ENCODE measurements at regions not wholly inside any gene's neighbourhood (a gene's known extent, or its start where the extent isn't known, plus 50 kb on each side); places are given as distances from the start of the nearest gene placed in this dataset.

- no TSS peak for BruUV-seq (replicated peaks)
- in situ Hi-C loops (cut with HindIII; ENCODE audit: extremely low pct_ligation_motif_present, low pct_unique_long_range_greater_than_20kb): no loop called here
- POLR2A ChIA-PET: no interaction called here
- no peak overlapping the region for H3K9ac ChIP-seq (ENCODE audit: insufficient read depth, low read depth, low read length)
- no peak overlapping the region for H2AFZ ChIP-seq (ENCODE audit: low read length)
- 38% methylated on average over 2 of the region's 3 CpGs for WGBS (ENCODE audit: low lambda C conversion rate)
- ATAC-seq: no peak
- H3K36me3 ChIP-seq (replicated peaks in 1 of 2; ENCODE audit: control insufficient read depth in 1 of 2, insufficient read depth in 2 of 2, low read length in 2 of 2): no peaks in the 10 kb centered on the region
- FAIRE-seq: no peak
- H3K27me3 ChIP-seq (ENCODE audit: control insufficient read depth in 1 of 2, insufficient read depth in 2 of 2, low read length in 2 of 2): no peaks in the 10 kb centered on the region; a peak in 1 of 5 replicates
- intact Hi-C loops (cut with micrococcal nuclease; ENCODE audit: unreplicated experiment): no loop called here
- no peak for TF ChIP-seq PLRG1 (conservative IDR thresholded peaks at IDR 0.05)
- CTCF ChIA-PET (ENCODE audit: low intra/inter-chr PET ratio, low total read pairs): no interaction called here
- DNase-seq (ENCODE audit: low spot score): no peak
- no peak overlapping the region for H3K4me2 ChIP-seq (ENCODE audit: low read depth, low read length)
- no peak overlapping the region for H3K27ac ChIP-seq (ENCODE audit: extremely low read length, insufficient read depth, low read length)
- no peaks in the 10 kb centered on the region for H3K4me1 ChIP-seq (ENCODE audit: insufficient read depth, low read length)
- H3K9me3 ChIP-seq (ENCODE audit: low read length): no peaks in the 10 kb centered on the region
- no peaks in the 10 kb centered on the region for H4K20me1 ChIP-seq (ENCODE audit: insufficient read depth, low read length)
- H3K79me2 ChIP-seq (ENCODE audit: insufficient read depth, low read length): no peaks in the 10 kb centered on the region
- H3K4me3 ChIP-seq (replicated peaks in 1 of 3; ENCODE audit: insufficient read depth in 1 of 3, low read depth in 2 of 3, low read length in 3 of 3): no peak overlapping the region
These were observed 623.1 kb upstream of the HS6ST1 start for GRCh38 chr2:128941751-128942150.

GRCh38 chr2:128949360-128949759 lies 630.7 kb upstream of the HS6ST1 start:
- Histone ChIP-seq H3K4me2 (ENCODE audit: low read depth, low read length) (no peak overlapping the region), H3K9me3 (ENCODE audit: low read length) (peaks cover 5% of the 10 kb centered on the region; the same call in 1 of the 2 replicates), H3K36me3 (replicated peaks in 1 of 2; ENCODE audit: control insufficient read depth in 1 of 2, insufficient read depth in 2 of 2, low read length in 2 of 2) (no peaks in the 10 kb centered on the region), H3K79me2 (ENCODE audit: insufficient read depth, low read length) (no peaks in the 10 kb centered on the region), H2AFZ (ENCODE audit: low read length) (no peak overlapping the region), H3K4me1 (ENCODE audit: insufficient read depth, low read length) (no peaks in the 10 kb centered on the region), H4K20me1 (ENCODE audit: insufficient read depth, low read length) (no peaks in the 10 kb centered on the region), H3K27ac (ENCODE audit: extremely low read length, insufficient read depth, low read length) (no peak overlapping the region), H3K9ac (ENCODE audit: insufficient read depth, low read depth, low read length) (no peak overlapping the region), H3K27me3 (ENCODE audit: control insufficient read depth in 1 of 2, insufficient read depth in 2 of 2, low read length in 2 of 2) (peaks cover 0 to 25% of the 10 kb centered on the region in 2 experiments; a peak in 2 of 5 replicates), H3K4me3 (replicated peaks in 1 of 3; ENCODE audit: insufficient read depth in 1 of 3, low read depth in 2 of 3, low read length in 3 of 3) (no peak overlapping the region)
- intact Hi-C loops (cut with micrococcal nuclease; ENCODE audit: unreplicated experiment): no loop called here
- BruUV-seq (replicated peaks): no TSS peak
- WGBS (ENCODE audit: low lambda C conversion rate): 71% methylated on average over 5 of the region's 5 CpGs
- in situ Hi-C loops (cut with HindIII; ENCODE audit: extremely low pct_ligation_motif_present, low pct_unique_long_range_greater_than_20kb): no loop called here
- ATAC-seq (no peak), FAIRE-seq (no peak), DNase-seq (ENCODE audit: low spot score) (no peak)
- ChIA-PET CTCF (ENCODE audit: low intra/inter-chr PET ratio, low total read pairs) (no interaction called here), POLR2A (no interaction called here)
- TF ChIP-seq NFAT5 (CRISPR knock-in tag; IDR thresholded peaks at IDR 0.05): no peak
- TF ChIP-seq ZNF576 (CRISPR knock-in tag; IDR thresholded peaks at IDR 0.05): no peak
- TF ChIP-seq KLF6 (CRISPR knock-in tag; IDR thresholded peaks at IDR 0.05): no peak
- no peak for TF ChIP-seq RBM39 (IDR thresholded peaks at IDR 0.05; ENCODE audit: low read depth, low read length, poor library complexity, severe bottlenecking)
- no peak for TF ChIP-seq ZFX (CRISPR knock-in tag; IDR thresholded peaks at IDR 0.05; ENCODE audit: low read depth)
- no peak for TF ChIP-seq DBP (CRISPR knock-in tag; IDR thresholded peaks at IDR 0.05; ENCODE audit: not compliant biosample characterization)
- no peak for TF ChIP-seq SMYD3 (CRISPR knock-in tag; IDR thresholded peaks at IDR 0.05)
- TF ChIP-seq CREM (IDR thresholded peaks at IDR 0.05): no peak
- no peak for TF ChIP-seq CREM (CRISPR knock-in tag; IDR thresholded peaks at IDR 0.05)
- no peak for TF ChIP-seq HMG20B (CRISPR knock-in tag; conservative IDR thresholded peaks at IDR 0.05)
- TF ChIP-seq THRA (CRISPR knock-in tag; IDR thresholded peaks at IDR 0.05; ENCODE audit: borderline replicate concordance): no peak
- TF ChIP-seq ZNF451 (CRISPR knock-in tag; IDR thresholded peaks at IDR 0.05): no peak
